ENCODE measurements at regions not wholly inside any gene's neighbourhood (a gene's known extent, or its start where the extent isn't known, plus 50 kb on each side); places are given as distances from the start of the nearest gene placed in this dataset.
A peak's percentile ranks its signal among the peaks of the same experiment; 100 is the strongest.

- TF ChIP-seq, protein P1, sequence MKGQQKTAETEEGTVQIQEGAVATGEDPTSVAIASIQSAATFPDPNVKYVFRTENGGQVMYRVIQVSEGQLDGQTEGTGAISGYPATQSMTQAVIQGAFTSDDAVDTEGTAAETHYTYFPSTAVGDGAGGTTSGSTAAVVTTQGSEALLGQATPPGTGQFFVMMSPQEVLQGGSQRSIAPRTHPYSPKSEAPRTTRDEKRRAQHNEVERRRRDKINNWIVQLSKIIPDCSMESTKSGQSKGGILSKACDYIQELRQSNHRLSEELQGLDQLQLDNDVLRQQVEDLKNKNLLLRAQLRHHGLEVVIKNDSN (IDR thresholded peaks at IDR 0.05; ENCODE audit: borderline replicate concordance, low read depth), result no peak
- TF ChIP-seq POLR2AphosphoS5 (IDR thresholded peaks at IDR 0.05; ENCODE audit: low read depth, low read length) (no peak), TCF12 (IDR thresholded peaks at IDR 0.05) (no peak), MXI1 (IDR thresholded peaks at IDR 0.05; ENCODE audit: low read depth, low read length) (no peak), RCOR1 (IDR thresholded peaks at IDR 0.05; ENCODE audit: low read length) (no peak), CTCF (IDR thresholded peaks at IDR 0.05) (no peak), CHD2 (IDR thresholded peaks at IDR 0.05; ENCODE audit: low read length, partially characterized antibody) (no peak), RXRA (IDR thresholded peaks at IDR 0.05; ENCODE audit: borderline replicate concordance, low read depth) (no peak), JUND (IDR thresholded peaks at IDR 0.05) (no peak), GATA2 (CRISPR knock-in tag; IDR thresholded peaks at IDR 0.05) (no peak), ELF1 (IDR thresholded peaks at IDR 0.05) (no peak)
- TF ChIP-seq, protein P2, sequence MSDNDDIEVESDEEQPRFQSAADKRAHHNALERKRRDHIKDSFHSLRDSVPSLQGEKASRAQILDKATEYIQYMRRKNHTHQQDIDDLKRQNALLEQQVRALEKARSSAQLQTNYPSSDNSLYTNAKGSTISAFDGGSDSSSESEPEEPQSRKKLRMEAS (IDR thresholded peaks at IDR 0.05; ENCODE audit: low read depth), result no peak
- TF ChIP-seq, protein P3, sequence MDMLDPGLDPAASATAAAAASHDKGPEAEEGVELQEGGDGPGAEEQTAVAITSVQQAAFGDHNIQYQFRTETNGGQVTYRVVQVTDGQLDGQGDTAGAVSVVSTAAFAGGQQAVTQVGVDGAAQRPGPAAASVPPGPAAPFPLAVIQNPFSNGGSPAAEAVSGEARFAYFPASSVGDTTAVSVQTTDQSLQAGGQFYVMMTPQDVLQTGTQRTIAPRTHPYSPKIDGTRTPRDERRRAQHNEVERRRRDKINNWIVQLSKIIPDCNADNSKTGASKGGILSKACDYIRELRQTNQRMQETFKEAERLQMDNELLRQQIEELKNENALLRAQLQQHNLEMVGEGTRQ (IDR thresholded peaks at IDR 0.05; ENCODE audit: borderline replicate concordance, low read depth, low read length), result no peak
- TF ChIP-seq, protein P4, sequence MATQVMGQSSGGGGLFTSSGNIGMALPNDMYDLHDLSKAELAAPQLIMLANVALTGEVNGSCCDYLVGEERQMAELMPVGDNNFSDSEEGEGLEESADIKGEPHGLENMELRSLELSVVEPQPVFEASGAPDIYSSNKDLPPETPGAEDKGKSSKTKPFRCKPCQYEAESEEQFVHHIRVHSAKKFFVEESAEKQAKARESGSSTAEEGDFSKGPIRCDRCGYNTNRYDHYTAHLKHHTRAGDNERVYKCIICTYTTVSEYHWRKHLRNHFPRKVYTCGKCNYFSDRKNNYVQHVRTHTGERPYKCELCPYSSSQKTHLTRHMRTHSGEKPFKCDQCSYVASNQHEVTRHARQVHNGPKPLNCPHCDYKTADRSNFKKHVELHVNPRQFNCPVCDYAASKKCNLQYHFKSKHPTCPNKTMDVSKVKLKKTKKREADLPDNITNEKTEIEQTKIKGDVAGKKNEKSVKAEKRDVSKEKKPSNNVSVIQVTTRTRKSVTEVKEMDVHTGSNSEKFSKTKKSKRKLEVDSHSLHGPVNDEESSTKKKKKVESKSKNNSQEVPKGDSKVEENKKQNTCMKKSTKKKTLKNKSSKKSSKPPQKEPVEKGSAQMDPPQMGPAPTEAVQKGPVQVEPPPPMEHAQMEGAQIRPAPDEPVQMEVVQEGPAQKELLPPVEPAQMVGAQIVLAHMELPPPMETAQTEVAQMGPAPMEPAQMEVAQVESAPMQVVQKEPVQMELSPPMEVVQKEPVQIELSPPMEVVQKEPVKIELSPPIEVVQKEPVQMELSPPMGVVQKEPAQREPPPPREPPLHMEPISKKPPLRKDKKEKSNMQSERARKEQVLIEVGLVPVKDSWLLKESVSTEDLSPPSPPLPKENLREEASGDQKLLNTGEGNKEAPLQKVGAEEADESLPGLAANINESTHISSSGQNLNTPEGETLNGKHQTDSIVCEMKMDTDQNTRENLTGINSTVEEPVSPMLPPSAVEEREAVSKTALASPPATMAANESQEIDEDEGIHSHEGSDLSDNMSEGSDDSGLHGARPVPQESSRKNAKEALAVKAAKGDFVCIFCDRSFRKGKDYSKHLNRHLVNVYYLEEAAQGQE (IDR thresholded peaks at IDR 0.05; ENCODE audit: low read depth, low read length), result no peak
- Histone ChIP-seq H3K4me1 (ENCODE audit: control insufficient read depth in 1 of 2, insufficient read depth in 2 of 2, low read depth in 1 of 2, low read length in 1 of 2) (peaks cover 0 to 8% of the 10 kb centered on the region in 2 experiments; a peak in 1 of 4 replicates), H3K9me3 (no peaks in the 10 kb centered on the region), H3K79me2 (ENCODE audit: insufficient read depth) (no peaks in the 10 kb centered on the region), H3K4me3 (ENCODE audit: low read depth in 2 of 2, low read length in 1 of 2) (no peak overlapping the region), H3F3A (replicated peaks; ENCODE audit: insufficient read depth) (peaks cover 11% of the 10 kb centered on the region), H3K36me3 (replicated peaks in 1 of 2; ENCODE audit: control insufficient read depth in 1 of 2, insufficient read depth in 2 of 2, low read length in 1 of 2) (no peaks in the 10 kb centered on the region), H3K9me2 (no peaks in the 10 kb centered on the region), H3K27ac (ENCODE audit: low read depth in 2 of 2, low read length in 1 of 2) (peak overlapping the region in 1 of 2 experiments; percentile 59; a peak in 2 of 4 replicates), H4K20me1 (ENCODE audit: insufficient read depth) (no peaks in the 10 kb centered on the region), H3K4me2 (peak overlapping the region; percentile 20; the same call in 1 of the 2 replicates), H3K9ac (no peak overlapping the region; the same call in 1 of the 2 replicates), H2AFZ (ENCODE audit: low read depth) (peak overlapping the region; percentile 68; the same call in 1 of the 2 replicates), H3K27me3 (ENCODE audit: insufficient read depth) (no peaks in the 10 kb centered on the region)
- WGBS (ENCODE audit: low lambda C conversion rate), result 80% methylated on average over 3 of the region's 3 CpGs
- DNase-seq, result no peak
- POLR2A ChIA-PET, result no interaction called here
- CTCF ChIA-PET, result no interaction called here
These were observed 75.9 kb upstream of the CBLB start for GRCh38 chr3:105944721-105945120.

Measured in SK-N-SH (cell line).